ENCODE measurements at regions not wholly inside any gene's neighbourhood (a gene's known extent, or its start where the extent isn't known, plus 50 kb on each side); places are given as distances from the start of the nearest gene placed in this dataset.

- TF ChIP-seq, protein P1, sequence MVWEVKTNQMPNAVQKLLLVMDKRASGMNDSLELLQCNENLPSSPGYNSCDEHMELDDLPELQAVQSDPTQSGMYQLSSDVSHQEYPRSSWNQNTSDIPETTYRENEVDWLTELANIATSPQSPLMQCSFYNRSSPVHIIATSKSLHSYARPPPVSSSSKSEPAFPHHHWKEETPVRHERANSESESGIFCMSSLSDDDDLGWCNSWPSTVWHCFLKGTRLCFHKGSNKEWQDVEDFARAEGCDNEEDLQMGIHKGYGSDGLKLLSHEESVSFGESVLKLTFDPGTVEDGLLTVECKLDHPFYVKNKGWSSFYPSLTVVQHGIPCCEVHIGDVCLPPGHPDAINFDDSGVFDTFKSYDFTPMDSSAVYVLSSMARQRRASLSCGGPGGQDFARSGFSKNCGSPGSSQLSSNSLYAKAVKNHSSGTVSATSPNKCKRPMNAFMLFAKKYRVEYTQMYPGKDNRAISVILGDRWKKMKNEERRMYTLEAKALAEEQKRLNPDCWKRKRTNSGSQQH (CRISPR knock-in tag; IDR thresholded peaks at IDR 0.05; ENCODE audit: low read depth): no peak
- TF ChIP-seq MYNN (CRISPR knock-in tag; IDR thresholded peaks at IDR 0.05; ENCODE audit: low read depth): no peak
- no peak for TF ChIP-seq POLR2A (IDR thresholded peaks at IDR 0.05; ENCODE audit: insufficient read depth in 1 of 2, low read depth in 2 of 2, low read length in 2 of 2)
- TF ChIP-seq FOSL1 (CRISPR knock-in tag; IDR thresholded peaks at IDR 0.05; ENCODE audit: borderline replicate concordance): no peak
- TF ChIP-seq NCOA1 (CRISPR knock-in tag; IDR thresholded peaks at IDR 0.05): no peak
- TF ChIP-seq TGIF2 (CRISPR knock-in tag; IDR thresholded peaks at IDR 0.05): no peak
- TF ChIP-seq ESRRA (CRISPR knock-in tag; IDR thresholded peaks at IDR 0.05; ENCODE audit: low read depth): no peak
- TF ChIP-seq NAIF1 (CRISPR knock-in tag; IDR thresholded peaks at IDR 0.05; ENCODE audit: borderline replicate concordance): no peak
- TF ChIP-seq JUND (CRISPR knock-in tag; IDR thresholded peaks at IDR 0.05): no peak
- TF ChIP-seq CTCF (CRISPR knock-in tag; IDR thresholded peaks at IDR 0.05): no peak
- TF ChIP-seq ZBTB46 (CRISPR knock-in tag; IDR thresholded peaks at IDR 0.05; ENCODE audit: borderline replicate concordance): no peak
- no peak for TF ChIP-seq RXRB (CRISPR knock-in tag; IDR thresholded peaks at IDR 0.05; ENCODE audit: borderline replicate concordance)
- no peak for TF ChIP-seq FOXM1 (CRISPR knock-in tag; IDR thresholded peaks at IDR 0.05)
Measured at GRCh38 chr18:11505993-11506392, 103.4 kb upstream of the SLC35G4 start.
